SK-N-SH (cell line): ENCODE measurements at regions not wholly inside any gene's neighbourhood (a gene's known extent, or its start where the extent isn't known, plus 50 kb on each side); places are given as distances from the start of the nearest gene placed in this dataset.

ENCODE experiments used
- CTCF ChIA-PET: fragments of 300-600, 350-600 bp; formaldehyde crosslinking; extraction: SDS; loops from one replicate; lab custom pipeline; 2021; lab: Yijun Ruan, JAX
- POLR2A ChIA-PET: fragments of 350-600 bp; sonication (Branson Sonifier 250); formaldehyde crosslinking; extraction: SDS; loops from one replicate; lab custom pipeline; 2020; ENCODE audit warnings: antibody characterized with exemption, inconsistent platforms; lab: Yijun Ruan, JAX
- DNase-seq: peaks from one replicate; pipeline ENCODE4 v3.0.0; 2012
- H2AFZ ChIP-seq: fragments of 200-600 bp; sonication (generic); 2 replicates; pipeline ENCODE4 v1.8.1; 2016; ENCODE audit warnings: antibody characterized with exemption, mild to moderate bottlenecking, low read depth
- H3F3A ChIP-seq: fragments of 200-600 bp; sonication (generic); replicated peaks from 2 replicates; pipeline ENCODE3; 2016; ENCODE audit warnings: antibody characterized with exemption, mild to moderate bottlenecking; ENCODE audit not compliant: insufficient read depth
- H3K27ac ChIP-seq, 2 experiments: fragments of 200-500 bp in 1 of 2; fragments of 200-600 bp in 1 of 2; sonication (Bioruptor generic) in 1 of 2; sonication (generic), shearing (Covaris generic) in 1 of 2; 2 replicates each; pipeline versions ENCODE4 v1.5.1 to v1.6.1; 2014 to 2016; ENCODE audit warnings: low read depth in 2 of 2, inconsistent platforms in 1 of 2, low read length in 1 of 2, mild to moderate bottlenecking in 1 of 2, mixed read lengths in 1 of 2
- H3K27me3 ChIP-seq: fragments of 200-600 bp; sonication (generic), shearing (Covaris generic); 2 replicates; pipeline ENCODE4 v1.6.1; 2016; ENCODE audit warnings: mixed run types; ENCODE audit not compliant: insufficient read depth
- H3K36me3 ChIP-seq, 2 experiments: fragments of 200-500 bp in 1 of 2; fragments of 200-600 bp in 1 of 2; sonication (Bioruptor generic) in 1 of 2; sonication (generic) in 1 of 2; replicated peaks in 1 of 2; 2 replicates each; pipeline versions ENCODE3 to v1.5.1; 2014 to 2016; ENCODE audit warnings: low read length in 1 of 2, mild to moderate bottlenecking in 1 of 2; ENCODE audit not compliant: insufficient read depth in 2 of 2, control insufficient read depth in 1 of 2
- H3K4me1 ChIP-seq, 2 experiments: fragments of 200-500 bp in 1 of 2; fragments of 200-600 bp in 1 of 2; sonication (Bioruptor generic) in 1 of 2; sonication (generic), shearing (Covaris generic) in 1 of 2; 2 replicates each; pipeline versions ENCODE4 v1.5.1 to v1.6.1; 2014 to 2016; ENCODE audit warnings: low read depth in 1 of 2, low read length in 1 of 2, mixed run types in 1 of 2; ENCODE audit not compliant: insufficient read depth in 2 of 2, control insufficient read depth in 1 of 2
- H3K4me2 ChIP-seq: fragments of 200-600 bp; sonication (generic), shearing (Covaris generic); 2 replicates; pipeline ENCODE4 v1.6.1; 2017; ENCODE audit warnings: mixed run types
- H3K4me3 ChIP-seq, 2 experiments: fragments of 200-500 bp in 1 of 2; fragments of 200-600 bp in 1 of 2; sonication (Bioruptor generic) in 1 of 2; sonication (generic), shearing (Covaris generic) in 1 of 2; 2 replicates each; pipeline versions ENCODE4 v1.5.1 to v1.8.1; 2014 to 2016; ENCODE audit warnings: low read depth in 2 of 2, inconsistent platforms in 1 of 2, low read length in 1 of 2, mild to moderate bottlenecking in 1 of 2, mixed read lengths in 1 of 2, moderate library complexity in 1 of 2
- H3K79me2 ChIP-seq: fragments of 200-600 bp; sonication (generic); 2 replicates; pipeline ENCODE4 v1.8.1; 2017; ENCODE audit warnings: mild to moderate bottlenecking; ENCODE audit not compliant: insufficient read depth
- H3K9ac ChIP-seq: fragments of 200-600 bp; sonication (generic); 2 replicates; pipeline ENCODE4 v1.6.1; 2017; ENCODE audit warnings: mixed run types
- H3K9me2 ChIP-seq: fragments of 200-600 bp; sonication (generic); 2 replicates; pipeline ENCODE4 v1.6.1; 2017; ENCODE audit warnings: mixed run types
- H3K9me3 ChIP-seq: fragments of 200-600 bp; sonication (generic); 2 replicates; pipeline ENCODE4 v1.6.1; 2017; ENCODE audit warnings: mixed run types, mild to moderate bottlenecking, moderate library complexity
- H4K20me1 ChIP-seq: fragments of 200-600 bp; sonication (generic); 2 replicates; pipeline ENCODE4 v1.6.1; 2017; ENCODE audit warnings: mild to moderate bottlenecking, mixed run types; ENCODE audit not compliant: insufficient read depth
- CHD2 ChIP-seq: fragments of 150-350 bp; IDR thresholded peaks from 2 replicates; pipeline ENCODE4 v1.6.1; 2018; ENCODE audit warnings: low read length; ENCODE audit not compliant: partially characterized antibody
- EP300 ChIP-seq, 2 experiments: IDR thresholded peaks; 2 replicates each; pipeline versions ENCODE4 v1.4.0 to v1.6.1; 2012; ENCODE audit warnings: borderline replicate concordance in 1 of 2, low read depth in 1 of 2, low read length in 1 of 2
- EZH2phosphoT487 ChIP-seq: fragments of 200-600 bp; sonication (generic); IDR thresholded peaks from 2 replicates; pipeline ENCODE4 v1.6.1; 2017; ENCODE audit warnings: low read depth, mixed run types, mild to moderate bottlenecking, antibody characterized with exemption, moderate library complexity, borderline replicate concordance
- FOSL2 ChIP-seq: IDR thresholded peaks from 2 replicates; pipeline ENCODE4 v1.4.0; 2012; ENCODE audit warnings: low read depth, mild to moderate bottlenecking, moderate library complexity, borderline replicate concordance
- FOXJ3 ChIP-seq: sonication (generic); formaldehyde crosslinking; IDR thresholded peaks from 2 replicates; pipeline ENCODE4 v1.5.1; 2020; ENCODE audit warnings: mild to moderate bottlenecking, missing genetic modification reagents
- FOXM1 ChIP-seq: IDR thresholded peaks from 2 replicates; pipeline ENCODE4 v1.4.0; 2012; ENCODE audit warnings: low read depth, mild to moderate bottlenecking
- GABPA ChIP-seq: IDR thresholded peaks from 2 replicates; pipeline ENCODE4 v1.4.0; 2012; ENCODE audit warnings: low read depth, mild to moderate bottlenecking
- MAX ChIP-seq: IDR thresholded peaks from 2 replicates; pipeline ENCODE4 v1.4.0; 2012; ENCODE audit warnings: low read depth
- PBX3 ChIP-seq: IDR thresholded peaks from 2 replicates; pipeline ENCODE4; 2012
- POLR2AphosphoS5 ChIP-seq: IDR thresholded peaks from 2 replicates; pipeline ENCODE4 v1.6.1; 2012; ENCODE audit warnings: low read depth, low read length
- RAD21 ChIP-seq: IDR thresholded peaks from 2 replicates; pipeline ENCODE4 v1.6.1; 2012; ENCODE audit warnings: mild to moderate bottlenecking, low read length
- REST ChIP-seq: IDR thresholded peaks from 2 replicates; pipeline ENCODE4 v1.6.1; 2012; ENCODE audit warnings: mild to moderate bottlenecking, low read depth, low read length, moderate library complexity
- RFX5 ChIP-seq: IDR thresholded peaks from 2 replicates; pipeline ENCODE4 v1.6.1; 2012; ENCODE audit warnings: mild to moderate bottlenecking, improper control_type of control experiment, low read length
- RXRA ChIP-seq: IDR thresholded peaks from 2 replicates; pipeline ENCODE4 v1.4.0; 2012; ENCODE audit warnings: low read depth, mild to moderate bottlenecking, borderline replicate concordance
- TAF1 ChIP-seq: IDR thresholded peaks from 2 replicates; pipeline ENCODE4 v1.6.1; 2012; ENCODE audit warnings: low read depth, mild to moderate bottlenecking, low read length, moderate library complexity, borderline replicate concordance
- TEAD4 ChIP-seq: IDR thresholded peaks from 2 replicates; pipeline ENCODE4 v1.4.0; 2012; ENCODE audit warnings: mild to moderate bottlenecking, borderline replicate concordance; ENCODE audit not compliant: insufficient read depth
- USF1 ChIP-seq: IDR thresholded peaks from 2 replicates; pipeline ENCODE4 v1.4.0; 2012; ENCODE audit warnings: low read depth, borderline replicate concordance
- USF2 ChIP-seq: fragments of 150-350 bp; IDR thresholded peaks from 2 replicates; pipeline ENCODE4 v1.6.1; 2017; ENCODE audit warnings: antibody characterized with exemption, low read length, low read depth, borderline replicate concordance
- ZBTB33 ChIP-seq: IDR thresholded peaks from 2 replicates; pipeline ENCODE4 v1.4.0; 2012; ENCODE audit warnings: low read depth, borderline replicate concordance
- WGBS: methylation state at CpG from one replicate; pipeline ENCODE4 v1.1.6; 2017; ENCODE audit warnings: low lambda C conversion rate; 5-methylcytosine and 5-hydroxymethylcytosine counted together

- Histone ChIP-seq H3K79me2 (no peaks in the 10 kb centered on the region), H3F3A (no peaks in the 10 kb centered on the region), H3K4me2 (no peak overlapping the region), H3K27me3 (no peaks in the 10 kb centered on the region), H3K36me3 (no peaks in the 10 kb centered on the region), H3K9me2 (no peaks in the 10 kb centered on the region), H2AFZ (no peak overlapping the region), H3K4me3 (no peak overlapping the region), H3K27ac (no peak overlapping the region), H3K9me3 (no peaks in the 10 kb centered on the region), H4K20me1 (no peaks in the 10 kb centered on the region), H3K4me1 (no peaks in the 10 kb centered on the region), H3K9ac (no peak overlapping the region)
- WGBS = 25% methylated on average over 1 of the region's 1 CpG
- CTCF ChIA-PET = no interaction called here
- TF ChIP-seq EP300 (IDR thresholded peaks at IDR 0.05; ENCODE audit: borderline replicate concordance in 1 of 2, low read depth in 1 of 2, low read length in 1 of 2) (no peak), FOXJ3 (CRISPR knock-in tag) (no peak), GABPA (no peak), MAX (no peak), EZH2phosphoT487 (no peak), FOSL2 (no peak), RFX5 (no peak), FOXM1 (no peak), USF2 (no peak), TAF1 (no peak)
- POLR2A ChIA-PET = no interaction called here
- DNase-seq = no peak
Observed at GRCh38 chr10:8911032-8911431, 856.5 kb downstream of the GATA3 start.

GRCh38 chr10:8912108-8912507 is 857.6 kb downstream of the GATA3 start:
- Histone ChIP-seq H3K9me3 (no peaks in the 10 kb centered on the region), H3F3A (no peaks in the 10 kb centered on the region), H3K9me2 (no peaks in the 10 kb centered on the region), H3K4me2 (no peak overlapping the region), H3K79me2 (no peaks in the 10 kb centered on the region), H3K36me3 (no peaks in the 10 kb centered on the region), H3K9ac (no peak overlapping the region), H3K4me1 (no peaks in the 10 kb centered on the region), H3K27ac (no peak overlapping the region), H2AFZ (no peak overlapping the region), H3K4me3 (no peak overlapping the region), H3K27me3 (no peaks in the 10 kb centered on the region), H4K20me1 (no peaks in the 10 kb centered on the region)
- ChIA-PET CTCF (no interaction called here), POLR2A (no interaction called here)
- WGBS = 74% methylated on average over 4 of the region's 4 CpGs
- no peak for DNase-seq
- TF ChIP-seq USF1 (no peak), PBX3 (no peak), ZBTB33 (no peak), RAD21 (no peak), RXRA (no peak), CHD2 (no peak), POLR2AphosphoS5 (no peak), FOXJ3 (CRISPR knock-in tag) (no peak), TEAD4 (no peak), EZH2phosphoT487 (no peak), RFX5 (no peak), REST (no peak)
